ENCODE measurements at regions not wholly inside any gene's neighbourhood (a gene's known extent, or its start where the extent isn't known, plus 50 kb on each side); places are given as distances from the start of the nearest gene placed in this dataset.

DNA sequence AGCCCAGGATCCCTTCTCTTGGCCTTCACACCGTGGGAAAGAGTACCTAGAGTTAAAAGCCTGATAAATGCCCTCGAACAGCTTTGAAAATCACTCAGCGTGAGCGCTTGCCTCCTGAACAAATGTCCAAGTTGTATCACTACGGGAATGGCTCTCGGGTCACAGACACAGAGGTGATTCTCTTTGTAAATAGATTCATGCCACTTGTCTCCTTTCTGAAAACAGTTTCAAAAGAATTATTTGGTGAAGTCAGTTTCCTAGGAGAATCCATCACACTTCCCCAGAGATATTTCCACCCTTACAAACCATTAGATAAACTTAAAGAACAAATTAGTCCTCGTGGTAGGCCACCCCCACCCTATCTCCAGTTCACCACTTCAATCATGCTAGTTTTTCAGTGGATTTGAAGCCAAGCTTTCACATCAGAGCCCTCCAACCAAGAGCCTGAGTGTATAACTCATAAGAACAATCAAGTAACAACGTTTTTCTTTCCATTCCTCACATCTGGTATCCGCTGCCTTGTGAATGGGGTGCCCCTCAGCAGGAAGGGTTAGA, 132.9 kb downstream of the SLC30A10 start:
- no peak for TF ChIP-seq POLR2A (IDR thresholded peaks at IDR 0.05; ENCODE audit: low read depth, low read length)
- TF ChIP-seq, protein P1, sequence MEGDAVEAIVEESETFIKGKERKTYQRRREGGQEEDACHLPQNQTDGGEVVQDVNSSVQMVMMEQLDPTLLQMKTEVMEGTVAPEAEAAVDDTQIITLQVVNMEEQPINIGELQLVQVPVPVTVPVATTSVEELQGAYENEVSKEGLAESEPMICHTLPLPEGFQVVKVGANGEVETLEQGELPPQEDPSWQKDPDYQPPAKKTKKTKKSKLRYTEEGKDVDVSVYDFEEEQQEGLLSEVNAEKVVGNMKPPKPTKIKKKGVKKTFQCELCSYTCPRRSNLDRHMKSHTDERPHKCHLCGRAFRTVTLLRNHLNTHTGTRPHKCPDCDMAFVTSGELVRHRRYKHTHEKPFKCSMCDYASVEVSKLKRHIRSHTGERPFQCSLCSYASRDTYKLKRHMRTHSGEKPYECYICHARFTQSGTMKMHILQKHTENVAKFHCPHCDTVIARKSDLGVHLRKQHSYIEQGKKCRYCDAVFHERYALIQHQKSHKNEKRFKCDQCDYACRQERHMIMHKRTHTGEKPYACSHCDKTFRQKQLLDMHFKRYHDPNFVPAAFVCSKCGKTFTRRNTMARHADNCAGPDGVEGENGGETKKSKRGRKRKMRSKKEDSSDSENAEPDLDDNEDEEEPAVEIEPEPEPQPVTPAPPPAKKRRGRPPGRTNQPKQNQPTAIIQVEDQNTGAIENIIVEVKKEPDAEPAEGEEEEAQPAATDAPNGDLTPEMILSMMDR (conservative IDR thresholded peaks at IDR 0.05; ENCODE audit: low read depth, low read length), result no peak
- TF ChIP-seq FOS (IDR thresholded peaks at IDR 0.05; ENCODE audit: low read depth, low read length), result no peak
- TF ChIP-seq MAZ (IDR thresholded peaks at IDR 0.05; ENCODE audit: borderline replicate concordance, low read depth, low read length), result no peak
- no peak for TF ChIP-seq SMC3 (IDR thresholded peaks at IDR 0.05; ENCODE audit: low read depth, low read length)
- no peak for TF ChIP-seq RFX5 (IDR thresholded peaks at IDR 0.05; ENCODE audit: low read depth, low read length)
- no peak for TF ChIP-seq MXI1 (IDR thresholded peaks at IDR 0.05; ENCODE audit: borderline replicate concordance, low read depth, low read length)
- TF ChIP-seq CEBPB (IDR thresholded peaks at IDR 0.05; ENCODE audit: low read depth, low read length), result no peak
- TF ChIP-seq, protein P2, sequence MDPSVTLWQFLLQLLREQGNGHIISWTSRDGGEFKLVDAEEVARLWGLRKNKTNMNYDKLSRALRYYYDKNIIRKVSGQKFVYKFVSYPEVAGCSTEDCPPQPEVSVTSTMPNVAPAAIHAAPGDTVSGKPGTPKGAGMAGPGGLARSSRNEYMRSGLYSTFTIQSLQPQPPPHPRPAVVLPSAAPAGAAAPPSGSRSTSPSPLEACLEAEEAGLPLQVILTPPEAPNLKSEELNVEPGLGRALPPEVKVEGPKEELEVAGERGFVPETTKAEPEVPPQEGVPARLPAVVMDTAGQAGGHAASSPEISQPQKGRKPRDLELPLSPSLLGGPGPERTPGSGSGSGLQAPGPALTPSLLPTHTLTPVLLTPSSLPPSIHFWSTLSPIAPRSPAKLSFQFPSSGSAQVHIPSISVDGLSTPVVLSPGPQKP (IDR thresholded peaks at IDR 0.05; ENCODE audit: borderline replicate concordance, low read depth, low read length), result no peak
- no peak for TF ChIP-seq MAFK (IDR thresholded peaks at IDR 0.05; ENCODE audit: low read depth, low read length)
- TF ChIP-seq RAD21 (IDR thresholded peaks at IDR 0.05; ENCODE audit: low read length), result no peak
- TF ChIP-seq, protein P3, sequence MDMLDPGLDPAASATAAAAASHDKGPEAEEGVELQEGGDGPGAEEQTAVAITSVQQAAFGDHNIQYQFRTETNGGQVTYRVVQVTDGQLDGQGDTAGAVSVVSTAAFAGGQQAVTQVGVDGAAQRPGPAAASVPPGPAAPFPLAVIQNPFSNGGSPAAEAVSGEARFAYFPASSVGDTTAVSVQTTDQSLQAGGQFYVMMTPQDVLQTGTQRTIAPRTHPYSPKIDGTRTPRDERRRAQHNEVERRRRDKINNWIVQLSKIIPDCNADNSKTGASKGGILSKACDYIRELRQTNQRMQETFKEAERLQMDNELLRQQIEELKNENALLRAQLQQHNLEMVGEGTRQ (IDR thresholded peaks at IDR 0.05; ENCODE audit: low read depth, low read length), result no peak
- no peak for TF ChIP-seq RCOR1 (IDR thresholded peaks at IDR 0.05; ENCODE audit: insufficient replicate concordance, low read length)
- no peak for TF ChIP-seq BHLHE40 (IDR thresholded peaks at IDR 0.05; ENCODE audit: low read depth, low read length)
